ENCODE measurements at regions not wholly inside any gene's neighbourhood (a gene's known extent, or its start where the extent isn't known, plus 50 kb on each side); places are given as distances from the start of the nearest gene placed in this dataset.

DNA sequence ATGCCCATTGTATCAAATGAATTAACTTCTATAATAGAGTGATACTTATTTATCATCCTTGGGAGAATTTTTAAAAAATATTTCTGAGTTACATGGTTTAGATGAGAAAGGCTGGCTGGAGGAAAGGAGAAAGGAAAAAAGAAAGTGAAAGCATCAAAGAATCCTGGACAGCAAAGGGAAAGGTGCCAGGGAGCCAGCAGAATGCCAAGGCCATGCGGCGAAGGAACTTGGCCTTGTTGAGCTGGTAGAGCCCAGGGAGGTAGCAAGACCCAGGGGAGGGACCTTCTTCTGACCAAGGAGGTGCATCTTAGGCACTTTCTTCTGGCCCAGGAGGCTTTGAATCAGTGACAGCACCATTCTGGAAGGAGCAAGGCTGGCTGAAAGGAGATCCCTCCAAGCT, 240.5 kb downstream of the ENC1 start:
- TF ChIP-seq, protein P1, sequence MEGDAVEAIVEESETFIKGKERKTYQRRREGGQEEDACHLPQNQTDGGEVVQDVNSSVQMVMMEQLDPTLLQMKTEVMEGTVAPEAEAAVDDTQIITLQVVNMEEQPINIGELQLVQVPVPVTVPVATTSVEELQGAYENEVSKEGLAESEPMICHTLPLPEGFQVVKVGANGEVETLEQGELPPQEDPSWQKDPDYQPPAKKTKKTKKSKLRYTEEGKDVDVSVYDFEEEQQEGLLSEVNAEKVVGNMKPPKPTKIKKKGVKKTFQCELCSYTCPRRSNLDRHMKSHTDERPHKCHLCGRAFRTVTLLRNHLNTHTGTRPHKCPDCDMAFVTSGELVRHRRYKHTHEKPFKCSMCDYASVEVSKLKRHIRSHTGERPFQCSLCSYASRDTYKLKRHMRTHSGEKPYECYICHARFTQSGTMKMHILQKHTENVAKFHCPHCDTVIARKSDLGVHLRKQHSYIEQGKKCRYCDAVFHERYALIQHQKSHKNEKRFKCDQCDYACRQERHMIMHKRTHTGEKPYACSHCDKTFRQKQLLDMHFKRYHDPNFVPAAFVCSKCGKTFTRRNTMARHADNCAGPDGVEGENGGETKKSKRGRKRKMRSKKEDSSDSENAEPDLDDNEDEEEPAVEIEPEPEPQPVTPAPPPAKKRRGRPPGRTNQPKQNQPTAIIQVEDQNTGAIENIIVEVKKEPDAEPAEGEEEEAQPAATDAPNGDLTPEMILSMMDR (IDR thresholded peaks at IDR 0.05) = no peak
- no peak overlapping the region for H3K4me3 Mint-ChIP-seq
- no peaks in the 10 kb centered on the region for H3K9me3 Mint-ChIP-seq
- H3K27me3 Mint-ChIP-seq (ENCODE audit: insufficient read depth) = peaks cover 7% of the 10 kb centered on the region
- DNase-seq = no peak
- H3K27ac Mint-ChIP-seq = no peak overlapping the region
- no peaks in the 10 kb centered on the region for H3K36me3 Mint-ChIP-seq (ENCODE audit: low read depth)
- peaks cover 9% of the 10 kb centered on the region; the same call in 1 of the 2 replicates for H3K4me1 Mint-ChIP-seq (ENCODE audit: low read depth)

DNA sequence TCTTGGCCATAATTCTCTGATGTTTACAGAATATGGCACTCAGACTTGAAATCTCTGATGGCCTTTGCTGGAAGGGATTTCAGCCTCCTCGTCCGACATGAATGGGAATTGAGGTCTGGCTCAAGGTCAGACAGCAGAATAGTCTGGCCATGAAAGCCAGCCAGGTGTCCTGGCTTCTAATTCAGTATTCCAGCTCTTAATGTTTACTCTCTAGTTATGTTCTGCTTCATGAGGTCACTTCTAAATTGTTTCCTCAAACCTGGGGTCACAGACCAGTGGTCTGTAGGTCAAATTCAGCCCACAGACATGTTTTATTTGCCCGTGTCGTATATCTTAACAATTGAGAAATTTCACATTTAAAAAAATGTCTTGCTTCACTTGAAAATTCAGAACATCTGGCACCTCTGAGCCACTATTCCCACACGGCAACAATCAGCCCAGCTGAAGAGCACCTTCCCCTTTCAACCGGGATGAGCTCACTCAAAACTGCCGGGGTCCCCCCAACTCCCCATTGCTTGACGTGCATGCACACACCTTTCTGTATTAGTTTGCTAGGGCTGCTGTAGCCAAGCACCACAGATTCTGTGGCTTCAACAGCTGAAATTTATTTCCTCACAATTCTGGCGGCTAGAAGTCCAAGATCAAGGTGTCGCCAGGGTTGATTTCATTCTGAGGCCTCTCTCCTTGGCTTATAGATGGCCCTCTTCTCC, 243.5 kb downstream of the ENC1 start:
- DNase-seq = no peak
- Mint-ChIP-seq H3K27me3 (ENCODE audit: insufficient read depth) (no peaks in the 10 kb centered on the region; the same call in 1 of the 2 replicates), H3K27ac (no peak overlapping the region), H3K4me1 (ENCODE audit: low read depth) (peaks cover 20% of the 10 kb centered on the region), H3K36me3 (ENCODE audit: low read depth) (no peaks in the 10 kb centered on the region), H3K9me3 (no peaks in the 10 kb centered on the region), H3K4me3 (no peak overlapping the region)
- TF ChIP-seq, protein P1 (IDR thresholded peaks at IDR 0.05) = no peak

GRCh38 chr5:74394916-74395880, 245.3 kb downstream of the ENC1 start:
- no peaks in the 10 kb centered on the region for H3K9me3 Mint-ChIP-seq
- TF ChIP-seq, protein P1 (IDR thresholded peaks at IDR 0.05) = no peak
- H3K27ac Mint-ChIP-seq = no peak overlapping the region
- H3K27me3 Mint-ChIP-seq (ENCODE audit: insufficient read depth) = no peaks in the 10 kb centered on the region; the same call in 1 of the 2 replicates
- H3K4me3 Mint-ChIP-seq = no peak overlapping the region
- DNase-seq = no peak
- no peaks in the 10 kb centered on the region for H3K36me3 Mint-ChIP-seq (ENCODE audit: low read depth)
- H3K4me1 Mint-ChIP-seq (ENCODE audit: low read depth) = peaks cover 13% of the 10 kb centered on the region

- H3K4me1 Mint-ChIP-seq (ENCODE audit: low read depth) = peaks cover 19% of the 10 kb centered on the region
- H3K9me3 Mint-ChIP-seq = no peaks in the 10 kb centered on the region
- H3K36me3 Mint-ChIP-seq (ENCODE audit: low read depth) = no peaks in the 10 kb centered on the region
- H3K27me3 Mint-ChIP-seq (ENCODE audit: insufficient read depth) = no peaks in the 10 kb centered on the region; the same call in 1 of the 2 replicates
- TF ChIP-seq, protein P1 (IDR thresholded peaks at IDR 0.05) = no peak; the same call in 1 of the 2 replicates
- no peak overlapping the region for H3K4me3 Mint-ChIP-seq
- DNase-seq = no peak
- no peak overlapping the region for H3K27ac Mint-ChIP-seq
Observed at GRCh38 chr5:74394528-74394915, 246.0 kb downstream of the ENC1 start.

DNA sequence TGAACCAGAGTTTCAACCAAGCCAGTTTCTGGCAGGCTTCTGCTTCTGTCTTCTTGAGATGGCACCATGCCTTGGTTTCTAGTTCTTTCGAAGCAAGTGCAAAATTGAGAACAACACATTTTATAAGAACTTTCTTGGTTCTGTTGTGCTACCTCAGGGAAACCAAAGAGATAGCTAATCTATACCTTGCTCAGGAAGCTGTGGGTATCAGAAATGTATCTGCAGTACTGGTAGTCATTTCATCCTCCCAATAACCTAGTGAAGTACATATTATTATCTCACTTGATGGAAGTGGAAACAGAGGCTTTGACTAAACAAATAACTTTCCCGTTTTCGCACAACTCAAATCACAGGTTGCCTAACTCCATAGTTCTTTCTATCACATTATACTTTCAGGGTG, 246.6 kb downstream of the ENC1 start:
- Mint-ChIP-seq H3K36me3 (ENCODE audit: low read depth) (no peaks in the 10 kb centered on the region), H3K27me3 (ENCODE audit: insufficient read depth) (no peaks in the 10 kb centered on the region; the same call in 1 of the 2 replicates), H3K4me1 (ENCODE audit: low read depth) (peaks cover 22% of the 10 kb centered on the region), H3K27ac (no peak overlapping the region), H3K9me3 (no peaks in the 10 kb centered on the region), H3K4me3 (no peak overlapping the region)
- no peak for DNase-seq
- TF ChIP-seq, protein P1 (IDR thresholded peaks at IDR 0.05) = no peak
